GM21576 (cell line): ENCODE measurements at regions not wholly inside any gene's neighbourhood (a gene's known extent, or its start where the extent isn't known, plus 50 kb on each side); places are given as distances from the start of the nearest gene placed in this dataset.

Source experiments
- ATAC-seq: cut with Tn5 transposase; IDR thresholded peaks from one replicate; pipeline ENCODE4 v1.9.1; 2021; ENCODE audit warnings: mild to moderate bottlenecking, moderate library complexity; ENCODE audit not compliant: unreplicated experiment

DNA sequence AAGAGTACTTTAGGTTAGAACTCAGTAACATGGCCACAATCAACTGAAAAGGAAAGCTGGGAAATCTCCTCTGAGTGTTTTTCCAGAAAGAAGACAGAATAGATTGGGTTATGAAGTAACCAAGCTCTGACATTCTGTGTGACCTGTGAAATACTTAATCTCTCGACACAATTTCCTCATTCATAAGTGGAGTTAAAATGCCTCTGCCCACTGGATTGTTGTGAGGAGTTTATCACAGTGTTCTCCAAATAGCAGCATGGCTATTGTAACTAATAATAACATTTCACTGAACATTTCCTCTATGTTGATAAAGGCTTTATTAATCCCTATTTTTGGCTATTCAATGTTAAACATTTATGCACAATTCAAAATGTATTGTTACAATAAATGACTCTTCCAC lies 311.0 kb downstream of the GABRB2 start:
- no peak for ATAC-seq

DNA sequence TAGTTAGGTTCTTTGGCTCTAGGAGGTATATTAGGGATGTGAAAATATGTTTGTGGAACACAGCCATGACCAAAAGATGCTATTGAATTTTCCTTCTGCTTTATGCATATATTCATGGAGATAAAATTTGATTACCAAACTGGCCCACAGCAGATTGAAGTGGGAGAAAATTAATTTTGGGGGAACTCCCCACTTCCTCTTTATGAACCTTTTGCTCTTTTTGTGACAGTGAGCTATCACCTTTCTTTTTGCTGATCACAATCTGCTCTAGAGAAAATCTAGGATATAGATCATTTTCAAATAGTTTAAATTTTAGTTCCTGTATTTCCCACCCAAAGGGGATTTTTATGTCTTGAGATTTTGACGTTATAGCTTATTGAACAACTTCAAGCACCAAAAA lies 313.0 kb downstream of the GABRB2 start:
- ATAC-seq: no peak

DNA sequence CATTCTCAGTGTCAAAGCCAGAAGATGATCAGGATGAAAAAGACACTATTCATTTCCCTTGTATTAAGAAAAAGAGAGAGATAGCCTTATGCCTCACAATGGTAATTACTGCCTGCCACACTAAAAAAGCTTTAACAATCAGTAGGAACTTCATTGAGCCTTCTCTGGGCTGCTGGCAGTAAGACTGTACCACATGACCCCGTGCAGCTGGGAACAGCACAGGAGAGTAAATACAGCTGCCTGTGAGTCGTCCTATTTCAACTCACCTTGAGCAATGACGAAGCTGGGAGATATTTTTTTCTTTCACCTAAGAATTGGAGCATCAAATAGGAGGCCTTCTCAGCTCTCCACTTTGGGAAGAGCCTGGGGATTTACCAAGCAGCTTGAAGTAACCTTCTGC lies 316.3 kb downstream of the GABRB2 start:
- ATAC-seq: no peak

DNA sequence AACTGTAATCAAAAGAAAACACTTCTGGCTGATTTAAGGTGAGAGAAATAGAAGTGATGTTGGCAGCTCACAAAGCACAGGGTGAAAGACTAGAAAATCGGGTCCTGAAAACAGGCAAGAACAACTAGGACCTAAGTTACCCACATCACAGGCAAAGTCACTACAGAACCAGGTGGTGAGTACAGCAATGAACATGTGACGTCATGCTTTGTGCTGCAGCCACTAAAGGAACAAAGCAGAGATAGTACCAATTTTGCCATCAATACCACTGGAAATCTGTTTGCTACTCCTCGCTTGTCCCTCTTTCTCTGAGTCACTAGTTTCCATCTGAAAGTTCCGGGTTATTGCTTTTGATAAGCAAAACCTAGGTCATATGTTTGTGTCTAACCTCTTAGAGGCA lies 326.7 kb downstream of the GABRB2 start:
- ATAC-seq: no peak

DNA sequence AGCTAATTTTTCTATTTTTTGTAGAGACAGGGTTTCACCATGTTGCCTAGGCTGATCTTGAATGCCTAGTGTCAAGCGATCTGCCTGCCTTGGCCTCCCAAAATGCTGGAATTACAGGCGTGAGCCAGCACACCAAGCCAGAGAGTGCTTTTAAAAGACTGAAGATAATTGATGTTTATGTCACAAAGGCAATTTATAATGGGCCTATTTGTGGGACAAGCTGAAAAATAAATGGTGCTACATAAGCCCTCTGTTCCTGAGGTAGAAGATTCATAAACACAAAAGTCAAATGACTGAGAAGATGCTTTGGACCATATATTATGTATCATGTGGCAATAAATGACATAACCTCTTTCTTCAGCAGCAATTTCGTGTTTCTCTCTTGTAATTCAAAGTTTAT lies 329.6 kb downstream of the GABRB2 start:
- ATAC-seq: no peak

DNA sequence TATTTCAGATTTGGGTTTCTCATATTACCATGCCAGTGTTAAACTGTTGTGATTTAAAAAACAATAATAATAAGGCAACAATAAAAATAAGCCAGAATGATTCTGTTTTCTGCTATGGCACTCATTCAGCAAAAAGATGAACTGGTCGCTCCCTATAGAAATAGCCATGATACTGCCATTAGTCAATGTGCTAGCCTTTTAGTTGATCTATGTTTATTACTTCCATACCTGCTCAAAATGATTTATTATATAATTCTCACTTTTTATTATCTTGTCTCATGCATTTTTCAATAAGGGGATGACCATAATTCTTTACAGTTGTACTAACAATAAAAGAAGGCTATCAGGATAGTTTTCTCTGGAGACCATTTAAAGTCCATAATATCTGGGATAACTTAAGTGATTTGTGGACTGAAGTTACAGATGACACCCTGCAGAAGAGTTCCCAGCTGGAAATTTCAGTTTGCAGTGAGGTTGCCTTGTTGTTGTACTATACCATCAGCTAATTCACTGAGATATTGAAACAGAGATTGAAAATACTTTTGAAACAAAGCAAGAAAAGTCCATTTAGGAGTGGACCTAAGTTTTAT lies 334.3 kb downstream of the GABRB2 start:
- ATAC-seq: no peak

DNA sequence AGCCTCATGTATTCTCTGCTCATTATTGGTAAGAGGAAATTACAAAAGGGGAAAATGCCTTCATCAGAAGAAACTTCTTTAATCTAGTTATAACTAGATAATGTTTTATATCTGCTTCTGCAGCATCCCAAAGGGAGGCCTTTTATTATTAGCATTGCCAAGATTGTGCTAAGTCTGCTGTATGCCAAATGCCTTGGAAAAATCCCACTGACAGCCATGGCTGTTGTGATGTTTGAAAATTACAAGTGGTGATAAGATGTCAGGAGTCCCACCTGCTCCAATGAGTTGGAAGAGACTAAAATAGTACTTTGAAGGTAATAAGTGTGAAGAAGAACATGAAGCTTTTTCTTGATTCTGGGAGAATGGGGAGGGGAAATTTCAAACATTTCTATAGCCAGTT lies 345.0 kb downstream of the GABRB2 start:
- no peak for ATAC-seq

DNA sequence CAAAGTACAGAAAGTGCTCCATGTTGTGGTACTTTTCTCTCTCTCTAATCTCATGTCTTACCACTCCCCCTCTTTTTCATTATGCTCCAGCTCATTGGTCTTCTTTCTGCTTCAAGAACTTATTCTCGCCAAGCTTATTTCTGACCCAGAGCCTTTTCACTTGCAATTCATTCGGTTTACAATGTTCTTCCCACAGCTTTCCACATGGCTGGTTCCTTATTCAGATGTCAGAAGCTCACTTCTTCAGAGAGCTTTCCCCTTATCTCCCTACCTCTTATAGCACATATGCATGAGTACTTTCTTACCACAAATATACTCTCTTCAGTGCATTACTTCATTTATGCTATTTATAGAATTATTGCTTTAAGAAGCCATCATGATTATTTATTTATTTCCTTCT lies 338.8 kb upstream of the ATP10B start:
- ATAC-seq: no peak

DNA sequence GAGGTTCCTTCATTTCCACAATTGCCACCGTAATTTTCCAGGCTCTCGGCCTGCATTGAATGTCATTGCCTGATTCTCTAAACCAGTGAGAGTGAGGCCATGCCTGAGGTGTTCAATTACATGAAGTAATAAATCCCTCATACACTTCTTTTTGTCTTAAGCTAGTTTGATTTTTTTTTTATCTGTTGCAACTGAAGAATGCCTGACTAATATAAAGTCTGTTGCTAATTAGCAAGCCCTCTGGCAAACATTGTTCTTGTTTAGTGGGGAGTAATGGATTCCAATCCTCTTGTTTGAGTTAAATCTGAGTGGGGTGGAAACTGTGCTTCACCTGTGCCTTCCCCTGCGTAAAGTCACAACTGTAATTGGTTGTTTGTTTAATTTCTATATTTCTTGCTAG lies 338.1 kb upstream of the ATP10B start:
- ATAC-seq: no peak

DNA sequence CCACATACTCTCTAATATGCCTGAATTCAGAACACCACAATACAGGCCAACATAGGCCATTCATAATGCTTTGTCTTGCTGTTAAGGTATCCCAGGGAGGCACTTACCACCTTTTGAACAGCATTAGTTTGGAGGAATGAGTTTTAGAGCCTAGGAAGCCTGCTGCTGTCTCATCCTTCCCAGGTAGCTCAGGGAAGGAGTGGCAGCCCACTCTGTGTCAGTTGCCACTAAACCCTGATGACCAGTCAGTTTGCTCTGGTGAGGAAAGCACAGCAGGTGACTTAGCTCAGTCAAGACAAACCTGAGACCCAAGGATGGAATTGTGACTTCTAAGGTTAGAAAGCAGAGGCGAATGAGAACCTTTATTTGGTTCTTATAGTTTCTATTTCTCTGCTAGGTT lies 337.4 kb upstream of the ATP10B start:
- no peak for ATAC-seq

DNA sequence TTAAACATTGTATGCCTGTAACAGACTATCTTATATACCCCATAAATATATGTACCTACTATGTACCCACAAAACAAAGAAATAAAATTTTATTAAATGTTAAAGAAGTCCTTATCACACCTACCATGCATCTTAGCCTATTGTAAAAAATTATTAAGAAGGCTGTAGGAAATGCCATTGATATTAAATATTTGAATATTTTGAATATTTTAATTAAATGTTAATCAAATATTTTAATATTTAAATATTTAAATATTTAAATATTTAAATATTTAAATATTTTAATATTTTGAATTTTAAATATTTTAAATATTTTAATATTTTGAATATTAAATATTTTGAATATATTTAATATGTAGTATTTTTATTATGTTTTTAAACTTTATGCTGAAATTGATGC lies 331.5 kb upstream of the ATP10B start:
- ATAC-seq: no peak

DNA sequence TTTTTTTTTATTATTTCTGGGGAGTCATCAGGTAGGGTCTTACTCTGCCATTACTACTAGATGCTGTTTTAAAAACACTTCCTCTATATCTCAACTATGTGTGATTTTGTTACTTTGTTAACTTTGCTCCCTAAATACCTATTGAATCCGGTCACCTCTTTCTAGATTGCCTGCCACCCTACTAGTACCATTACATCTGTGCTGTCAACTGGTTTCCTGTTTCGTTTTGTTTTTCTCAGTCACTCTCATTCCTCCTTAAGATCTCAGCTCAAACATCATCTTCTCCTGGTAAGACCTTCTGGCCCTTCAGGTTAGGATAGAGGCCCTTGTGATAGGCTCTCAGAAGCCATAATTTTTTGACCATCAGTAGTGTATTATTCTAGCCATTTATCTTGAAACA lies 324.2 kb upstream of the ATP10B start:
- no peak for ATAC-seq

DNA sequence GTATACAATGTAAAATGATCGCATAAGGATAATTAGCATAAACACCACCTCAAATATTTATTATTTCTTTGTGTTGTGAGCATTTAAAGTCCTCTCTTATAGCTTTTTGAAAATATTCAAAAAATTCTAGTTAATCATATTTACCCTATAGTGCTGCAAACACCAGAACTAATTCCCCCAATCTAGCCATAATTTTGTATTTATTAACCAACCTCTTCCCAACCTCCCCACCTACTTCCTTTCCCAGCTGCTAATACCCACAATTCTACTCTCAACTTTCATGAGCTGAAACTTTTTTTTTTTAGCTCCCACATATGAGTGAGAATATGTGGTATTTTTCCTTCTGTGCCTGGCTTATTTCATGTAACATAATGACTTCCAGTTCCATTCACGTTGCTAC lies 317.8 kb upstream of the ATP10B start:
- ATAC-seq: no peak

DNA sequence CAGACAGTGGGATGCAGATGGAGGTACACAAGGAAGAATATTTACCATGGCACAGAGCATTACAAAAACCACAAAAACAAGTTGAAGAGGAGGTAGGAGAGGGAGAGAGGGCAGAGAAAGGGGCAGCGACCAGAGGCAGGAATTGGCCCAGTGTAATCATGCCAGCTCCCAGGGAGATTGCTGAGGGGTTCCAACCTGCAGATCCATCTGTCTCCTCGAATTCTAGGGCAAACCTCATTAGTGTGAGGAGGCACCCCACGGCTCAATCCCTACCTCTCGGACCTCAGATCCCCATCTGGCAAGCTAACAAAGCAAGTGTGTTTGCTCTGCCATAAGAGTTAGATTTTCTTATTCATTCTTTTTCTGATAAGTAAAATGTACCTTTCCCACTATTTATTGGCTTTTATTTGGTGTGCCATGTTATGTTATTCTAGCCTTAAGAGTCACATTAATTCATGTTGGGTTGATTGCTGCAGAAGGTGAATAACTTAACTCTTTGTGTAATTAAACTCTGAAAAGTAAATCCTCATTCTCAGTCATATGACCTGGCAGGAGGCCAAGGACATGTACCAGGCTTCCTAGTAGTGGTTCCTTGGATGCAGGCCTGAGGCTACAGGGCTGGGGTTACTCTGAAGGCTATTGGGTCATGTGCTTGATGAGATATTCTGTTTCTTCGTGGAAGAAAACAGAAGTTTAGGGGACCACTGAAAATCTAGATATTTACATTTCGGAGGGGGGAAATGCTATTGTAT lies 315.2 kb upstream of the ATP10B start:
- no peak for ATAC-seq

DNA sequence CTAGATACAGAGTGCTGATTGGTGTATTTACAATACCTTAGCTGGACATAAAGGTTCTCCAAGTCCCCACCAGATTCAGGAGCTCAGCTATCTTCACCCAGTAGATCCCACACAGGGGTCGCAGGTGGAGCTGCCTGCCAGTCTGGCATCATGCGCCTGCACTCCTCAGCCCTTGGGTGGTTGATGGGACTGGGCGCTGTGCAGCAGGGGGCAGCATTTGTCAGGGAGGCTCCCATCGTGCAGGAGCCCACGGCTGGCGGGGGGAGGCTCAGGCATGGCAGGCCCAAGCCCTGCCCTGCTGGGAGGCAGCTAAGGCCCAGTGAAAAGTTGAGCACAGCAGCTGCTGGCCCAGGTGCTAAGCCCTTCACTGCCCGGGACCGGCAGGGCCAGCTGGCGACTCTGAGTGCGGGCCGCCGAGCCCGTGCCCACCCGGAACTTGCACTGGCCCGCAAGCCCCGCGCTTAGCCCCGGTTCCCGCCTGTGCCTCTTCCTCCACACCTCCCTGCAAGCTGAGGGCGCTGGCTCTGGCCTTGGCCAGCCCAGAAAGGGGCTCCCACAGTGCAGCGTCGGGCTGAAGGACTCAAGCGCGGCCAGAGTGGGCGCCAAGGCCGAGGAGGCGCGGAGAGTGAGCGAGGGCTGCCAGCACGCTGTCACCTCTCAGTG lies 314.1 kb upstream of the ATP10B start:
- ATAC-seq: no peak

DNA sequence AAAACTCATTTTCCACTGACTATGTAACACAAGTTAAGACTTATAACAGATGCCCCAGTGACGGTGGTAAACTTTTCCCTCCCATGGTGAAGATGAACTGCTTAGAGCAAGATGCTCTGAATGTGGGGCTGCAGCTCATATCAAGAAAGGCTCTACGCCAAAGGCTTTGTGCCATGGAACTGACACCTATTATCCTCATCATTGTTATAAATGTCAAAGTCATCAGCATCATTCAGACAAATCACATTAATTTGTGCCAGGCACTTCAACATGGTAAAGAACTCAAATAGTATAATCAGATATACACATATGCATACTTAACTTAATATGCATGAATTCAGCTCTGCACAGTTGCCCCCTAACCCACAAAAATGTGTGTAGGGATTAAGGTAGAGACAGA lies 305.9 kb upstream of the ATP10B start:
- ATAC-seq: no peak

DNA sequence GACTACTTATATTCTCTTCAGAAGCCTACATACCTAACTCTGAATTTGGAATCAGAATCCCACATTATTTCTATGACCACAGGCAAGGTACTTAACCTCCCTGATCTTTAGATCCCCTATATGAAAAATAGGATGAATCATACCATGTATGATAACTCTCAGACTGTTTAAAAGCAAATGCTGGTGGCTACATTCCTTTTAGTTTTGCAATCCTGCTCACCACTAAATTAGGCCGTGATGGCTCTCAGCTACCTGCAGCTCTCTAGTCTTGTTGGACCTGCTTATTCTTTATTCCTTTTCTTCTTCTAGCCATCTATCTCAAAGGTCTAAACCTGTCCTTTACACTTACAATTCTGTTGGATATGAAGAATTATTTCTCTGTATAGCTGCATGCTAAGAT lies 303.4 kb upstream of the ATP10B start:
- no peak for ATAC-seq

DNA sequence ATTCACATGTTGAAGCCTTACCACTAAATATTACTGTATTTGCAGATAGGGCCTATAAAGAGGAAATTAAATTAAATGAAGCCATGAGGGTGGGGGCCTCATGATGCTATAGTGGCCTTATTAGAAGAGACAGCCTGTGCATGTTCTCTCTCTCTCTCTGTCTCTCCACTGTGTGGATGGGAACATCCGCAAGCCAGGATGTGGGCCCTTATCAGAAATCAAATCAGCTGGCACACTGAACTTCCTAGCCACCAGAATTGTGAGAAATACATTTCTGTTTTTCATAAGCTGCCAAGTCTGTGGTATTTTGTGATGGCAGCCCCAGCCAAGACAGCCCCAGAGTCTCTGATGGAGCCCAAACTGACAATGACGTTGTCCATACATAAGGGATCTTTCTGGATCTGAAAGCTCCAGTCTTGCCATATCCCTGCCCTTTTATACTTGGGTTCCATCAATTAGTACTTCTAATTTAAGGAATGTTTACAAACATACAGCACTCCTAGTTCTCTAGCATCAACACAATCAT lies 300.5 kb upstream of the ATP10B start:
- ATAC-seq: no peak

DNA sequence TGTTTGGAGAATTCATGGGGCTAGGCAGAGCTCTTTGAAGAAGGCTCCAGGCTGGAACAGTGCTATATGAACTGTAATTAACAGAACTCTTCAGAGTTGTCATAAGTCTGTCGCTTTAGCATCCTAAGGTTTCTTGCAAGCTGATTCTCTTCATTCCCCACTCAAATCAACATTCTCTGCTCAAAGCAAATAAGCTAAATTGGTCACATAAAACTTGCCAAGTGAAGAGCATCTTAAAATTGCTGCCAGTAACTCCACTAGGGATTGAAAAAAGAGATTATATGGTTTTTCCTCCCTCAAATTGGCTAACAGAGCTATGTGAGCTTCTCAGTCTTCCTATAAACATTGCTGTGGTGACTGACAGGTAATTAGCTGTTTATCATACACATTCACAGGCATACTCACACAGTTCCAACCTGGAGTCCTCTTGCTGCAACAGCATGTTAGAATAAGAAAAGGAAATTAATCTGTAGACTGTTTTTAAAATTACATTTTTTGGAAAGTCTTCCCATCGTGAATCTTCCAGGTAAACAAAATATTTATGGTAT lies 298.5 kb upstream of the ATP10B start:
- no peak for ATAC-seq

DNA sequence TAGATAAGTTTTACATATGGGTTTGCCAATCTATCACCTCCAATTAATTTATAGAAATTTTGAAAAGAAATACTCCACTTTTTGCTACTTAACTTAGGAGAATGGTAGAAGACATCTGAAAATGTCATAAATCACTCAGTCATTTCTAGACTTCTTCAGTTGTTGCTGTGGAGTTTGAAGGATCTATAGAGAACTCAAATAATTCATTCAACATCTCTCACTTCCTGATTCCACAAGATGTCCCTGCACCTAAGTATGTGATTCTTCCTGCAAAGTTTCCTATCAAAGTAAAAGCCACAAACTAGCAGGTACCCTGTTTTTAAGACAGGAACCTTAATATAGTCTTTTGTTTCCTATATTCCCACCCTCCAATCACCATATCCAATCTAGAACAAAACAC lies 297.1 kb upstream of the ATP10B start:
- ATAC-seq: no peak

DNA sequence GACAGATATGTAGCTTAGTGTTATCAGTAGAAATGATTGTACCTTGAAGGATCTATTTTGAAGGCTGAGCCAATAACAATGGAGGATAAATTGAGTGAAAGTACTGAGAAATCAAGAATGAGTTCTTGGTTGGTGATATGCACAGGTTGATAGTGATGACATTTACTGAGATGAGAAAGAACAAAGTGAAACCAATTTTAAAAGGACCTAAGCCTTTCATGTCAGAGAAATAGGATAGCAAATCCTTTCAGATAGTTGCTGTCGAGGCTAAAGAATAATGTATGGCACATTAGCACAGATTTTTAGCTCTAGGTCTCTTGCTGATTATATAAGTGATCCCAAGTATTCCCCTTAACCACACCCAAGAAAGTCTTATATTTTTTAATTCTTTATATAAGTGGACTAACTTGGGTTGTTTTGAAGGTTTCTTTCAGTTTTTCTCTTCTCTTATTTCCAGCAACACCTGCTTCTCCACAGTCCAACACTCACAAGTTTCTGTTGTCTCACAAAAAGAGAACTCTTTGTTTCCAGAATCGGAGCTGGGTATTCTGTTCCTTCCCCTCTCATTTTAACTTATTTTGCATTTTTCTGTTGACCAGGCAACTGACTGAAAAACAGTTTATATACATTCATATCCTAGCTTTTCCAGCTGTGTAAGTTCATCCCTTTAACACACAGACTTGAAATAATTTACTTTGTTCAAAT lies 286.9 kb upstream of the ATP10B start:
- no peak for ATAC-seq
